Stimulated activated memory B cell treated with anti-CD40 and anti-IgM and Interleukin-4, amounts not matched to agents 10 μg/mL and 1 μg/mL and 100 μg/mL, for 72 hours (primary cell): ENCODE measurements at regions not wholly inside any gene's neighbourhood (a gene's known extent, or its start where the extent isn't known, plus 50 kb on each side); places are given as distances from the start of the nearest gene placed in this dataset.

Experiments used
- ATAC-seq: fragments of 150-1000 bp; cut with Tn5 transposase; 2 replicates; pipeline ENCODE4 v1.10.0; 2021
- H3K27ac Mint-ChIP-seq: one replicate; pipeline ENCODE4 v1.8.0; 2022; ENCODE audit warnings: mild to moderate bottlenecking, mixed read lengths
- H3K27me3 Mint-ChIP-seq: one replicate; pipeline ENCODE4 v1.8.0; 2022; ENCODE audit warnings: mixed read lengths
- H3K36me3 Mint-ChIP-seq: one replicate; pipeline ENCODE4 v1.8.0; 2022; ENCODE audit warnings: mixed read lengths
- H3K4me1 Mint-ChIP-seq: one replicate; pipeline ENCODE4 v1.8.0; 2022; ENCODE audit warnings: mixed read lengths
- H3K4me3 Mint-ChIP-seq: one replicate; pipeline ENCODE4 v1.8.0; 2022; ENCODE audit warnings: mild to moderate bottlenecking, moderate library complexity, mixed read lengths
- H3K9me3 Mint-ChIP-seq: one replicate; pipeline ENCODE4 v1.8.0; 2022; ENCODE audit warnings: mixed read lengths

DNA sequence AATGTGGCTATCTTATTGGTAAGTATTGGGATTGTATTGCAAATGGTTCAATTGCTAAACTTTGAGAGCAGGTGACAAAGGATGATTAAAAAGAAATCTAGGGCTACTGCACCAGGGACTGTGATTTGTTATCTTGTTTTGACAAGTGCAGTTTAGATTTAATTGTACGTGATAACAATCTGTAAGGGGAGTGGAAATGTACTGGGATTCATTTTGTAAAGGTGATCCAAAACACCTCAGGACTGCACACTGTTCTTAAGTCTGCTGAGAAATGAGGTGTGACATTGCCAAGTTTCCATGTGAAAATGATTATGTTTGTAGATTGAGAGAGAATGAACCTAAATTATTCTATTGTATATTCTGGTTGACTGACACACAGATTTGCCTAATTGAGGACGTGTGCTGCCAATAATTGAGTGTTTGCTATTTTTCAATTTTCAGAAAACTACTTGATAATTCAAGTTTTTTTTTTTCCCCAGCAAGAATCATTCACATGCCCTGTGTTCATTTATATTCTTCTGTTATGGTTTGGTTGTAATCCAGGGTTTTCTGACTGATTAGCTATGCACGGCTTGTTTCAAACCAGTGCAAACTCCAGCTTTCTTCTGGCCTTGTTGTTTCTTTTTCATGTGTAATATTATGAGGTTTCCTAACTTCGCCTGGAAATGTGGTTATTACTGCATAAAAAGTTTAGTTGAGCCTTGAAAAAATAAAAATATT is 308.0 kb downstream of the OLFM4 start:
- Mint-ChIP-seq H3K27me3 (no peaks in the 10 kb centered on the region), H3K9me3 (peaks cover 6% of the 10 kb centered on the region), H3K4me1 (no peaks in the 10 kb centered on the region), H3K4me3 (no peak overlapping the region), H3K36me3 (no peaks in the 10 kb centered on the region), H3K27ac (no peak overlapping the region)
- ATAC-seq: no peak

DNA sequence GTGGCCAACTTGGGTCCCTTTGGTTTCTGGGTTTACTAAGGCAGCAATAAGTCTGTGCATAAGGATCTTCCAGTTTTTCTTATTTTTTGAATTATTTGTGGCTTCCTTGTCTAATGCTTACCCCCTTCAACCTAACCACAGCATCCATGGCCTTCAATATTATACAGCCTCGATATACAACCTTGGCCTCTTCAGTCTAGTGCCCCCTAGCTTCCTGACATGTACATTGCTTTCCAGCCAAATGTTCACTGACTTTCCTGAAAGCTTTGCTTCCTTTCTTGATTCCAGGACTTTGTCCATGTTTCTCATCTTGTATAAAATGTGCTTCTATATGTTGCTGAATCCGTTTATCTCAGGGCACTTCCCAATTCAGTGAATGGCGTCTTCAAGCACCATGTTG is 310.1 kb downstream of the OLFM4 start:
- Mint-ChIP-seq H3K9me3 (peaks cover 6% of the 10 kb centered on the region), H3K36me3 (no peaks in the 10 kb centered on the region), H3K27me3 (no peaks in the 10 kb centered on the region), H3K4me3 (no peak overlapping the region), H3K4me1 (no peaks in the 10 kb centered on the region), H3K27ac (no peak overlapping the region)
- no peak for ATAC-seq

DNA sequence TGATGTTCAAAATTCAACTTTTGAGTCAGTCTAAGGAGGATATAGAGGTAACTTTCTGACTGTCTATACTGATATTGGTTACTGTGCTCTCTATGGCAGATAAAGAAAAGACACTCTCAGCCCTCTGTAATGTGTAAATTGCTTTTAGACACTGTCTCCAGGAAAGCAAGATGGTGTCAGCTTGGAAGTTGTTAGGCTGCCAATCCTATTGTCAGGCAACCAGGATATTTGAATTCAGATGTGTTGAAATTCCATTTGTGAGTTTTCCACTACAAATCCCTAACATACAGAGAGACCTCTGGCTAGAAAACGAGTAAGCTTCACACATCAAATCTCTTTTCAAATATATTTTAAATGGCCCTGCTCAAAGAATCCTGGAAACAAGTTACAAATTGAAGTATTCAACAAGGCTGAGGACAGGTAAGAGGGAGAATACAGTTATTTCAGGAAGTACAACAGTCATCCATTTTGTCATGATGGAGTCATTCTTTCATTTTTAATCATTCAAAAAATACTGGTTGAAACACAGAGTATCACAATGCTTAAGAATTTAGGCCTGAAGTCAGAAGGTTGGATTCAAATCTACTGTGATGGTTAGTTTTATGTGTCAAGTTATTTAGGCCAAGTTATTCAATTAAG is 312.0 kb downstream of the OLFM4 start:
- Mint-ChIP-seq H3K36me3 (no peaks in the 10 kb centered on the region), H3K27ac (no peak overlapping the region), H3K4me1 (no peaks in the 10 kb centered on the region), H3K9me3 (peaks cover 2% of the 10 kb centered on the region), H3K4me3 (no peak overlapping the region), H3K27me3 (no peaks in the 10 kb centered on the region)
- ATAC-seq: no peak

DNA sequence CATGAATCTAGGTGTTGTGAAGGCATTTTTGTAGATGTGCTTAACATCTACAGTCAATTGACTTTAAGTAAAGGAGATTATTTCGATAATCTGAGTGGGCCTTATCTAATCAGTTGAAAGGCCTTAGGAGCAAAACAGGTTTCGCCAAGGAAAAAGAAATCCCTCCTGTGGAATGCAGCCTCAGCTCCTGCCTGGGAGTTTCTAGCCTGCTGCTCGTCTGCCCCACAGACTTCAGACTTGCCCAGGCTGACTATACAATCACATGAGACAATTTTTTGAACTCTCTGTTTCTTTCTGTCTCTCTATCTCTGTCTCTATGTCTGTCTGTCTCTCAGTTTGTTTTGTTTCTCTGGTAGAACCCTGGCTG is 312.5 kb downstream of the OLFM4 start:
- H3K4me1 Mint-ChIP-seq: no peaks in the 10 kb centered on the region
- no peaks in the 10 kb centered on the region for H3K36me3 Mint-ChIP-seq
- H3K27ac Mint-ChIP-seq: no peak overlapping the region
- H3K9me3 Mint-ChIP-seq: no peaks in the 10 kb centered on the region
- H3K4me3 Mint-ChIP-seq: no peak overlapping the region
- H3K27me3 Mint-ChIP-seq: no peaks in the 10 kb centered on the region
- no peak for ATAC-seq

DNA sequence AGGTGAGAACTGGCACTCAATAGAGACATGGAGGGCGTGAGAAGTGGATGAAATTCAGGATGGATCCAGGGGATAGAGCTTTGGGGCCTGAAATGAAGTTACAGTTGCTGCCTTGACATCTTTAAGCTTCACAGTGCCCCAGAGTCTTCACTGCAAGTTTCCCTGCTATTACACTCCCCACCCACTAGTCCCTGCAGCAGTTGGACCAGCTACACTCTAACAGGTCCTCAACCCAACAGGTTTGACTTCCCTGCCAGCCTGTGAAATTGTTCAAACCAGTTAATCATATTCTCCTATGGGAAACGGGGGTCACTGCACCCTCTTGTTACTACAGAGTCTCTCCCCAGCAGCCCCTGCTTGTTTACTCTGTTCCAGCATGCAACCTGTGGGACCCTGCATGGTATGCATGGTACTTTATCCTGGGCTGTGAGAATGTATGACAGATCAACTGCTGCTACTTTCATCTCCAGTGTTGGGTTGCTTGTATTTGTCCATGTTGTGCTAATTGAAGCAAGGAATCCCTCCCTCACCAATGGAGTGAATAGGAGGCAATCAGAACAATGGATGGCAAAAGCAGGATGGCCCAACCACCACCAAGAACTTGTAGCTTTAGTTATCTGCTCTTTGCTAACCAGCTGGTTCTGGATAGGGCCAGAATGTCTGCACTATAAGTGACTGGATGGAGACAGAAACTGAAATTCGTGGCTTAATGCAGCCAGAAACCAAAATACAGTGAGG is 314.2 kb downstream of the OLFM4 start:
- H3K4me1 Mint-ChIP-seq: no peaks in the 10 kb centered on the region
- no peak for ATAC-seq
- no peaks in the 10 kb centered on the region for H3K36me3 Mint-ChIP-seq

DNA sequence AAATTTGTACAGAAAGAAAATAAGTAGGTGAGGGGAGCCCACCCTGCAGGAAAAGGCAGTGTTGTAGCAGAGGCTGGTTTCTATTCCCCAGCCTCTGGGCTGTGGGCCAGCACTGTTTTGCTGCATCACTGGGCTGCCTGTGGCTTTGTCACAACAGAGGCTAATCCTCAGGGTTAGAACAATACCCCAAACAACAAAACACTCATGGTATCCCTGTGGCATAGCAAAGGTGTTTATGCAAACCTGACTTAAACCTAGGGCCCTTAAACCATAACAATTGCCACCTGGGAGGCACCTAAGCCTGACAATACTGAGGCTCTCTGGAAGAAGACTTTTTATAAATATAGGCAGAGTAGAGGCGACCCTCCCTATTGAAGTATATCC is 314.7 kb downstream of the OLFM4 start:
- ATAC-seq: no peak
- H3K36me3 Mint-ChIP-seq: no peaks in the 10 kb centered on the region
- H3K9me3 Mint-ChIP-seq: no peaks in the 10 kb centered on the region
- no peak overlapping the region for H3K27ac Mint-ChIP-seq
- H3K4me1 Mint-ChIP-seq: no peaks in the 10 kb centered on the region
- no peak overlapping the region for H3K4me3 Mint-ChIP-seq
- no peaks in the 10 kb centered on the region for H3K27me3 Mint-ChIP-seq

More for the DNA sequence above, 314.2 kb downstream of the OLFM4 start:
- no peaks in the 10 kb centered on the region for H3K27me3 Mint-ChIP-seq
- H3K9me3 Mint-ChIP-seq: no peaks in the 10 kb centered on the region
- no peak overlapping the region for H3K4me3 Mint-ChIP-seq
- no peak overlapping the region for H3K27ac Mint-ChIP-seq

DNA sequence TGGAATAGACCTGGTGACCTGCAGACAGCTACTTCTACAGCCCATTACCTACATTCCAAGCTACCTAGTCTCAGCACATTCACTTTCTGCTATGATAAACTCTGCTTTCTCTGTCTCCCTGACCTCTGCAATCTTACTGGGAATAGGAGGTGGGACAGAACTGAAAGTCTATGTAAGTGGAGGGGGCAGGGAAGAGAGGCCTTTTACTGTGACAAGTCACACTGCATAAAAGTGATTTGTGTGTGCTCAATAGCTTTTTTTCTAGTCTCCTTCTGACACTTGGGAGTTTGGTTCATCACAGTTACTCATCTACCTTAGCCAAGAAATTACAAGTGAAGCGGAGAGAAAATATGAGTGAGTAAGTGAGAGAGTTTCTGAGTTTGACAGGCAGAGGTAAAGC is 322.4 kb downstream of the OLFM4 start:
- no peak overlapping the region for H3K4me3 Mint-ChIP-seq
- no peaks in the 10 kb centered on the region for H3K27me3 Mint-ChIP-seq
- no peaks in the 10 kb centered on the region for H3K9me3 Mint-ChIP-seq
- no peaks in the 10 kb centered on the region for H3K4me1 Mint-ChIP-seq
- no peak for ATAC-seq
- no peak overlapping the region for H3K27ac Mint-ChIP-seq
- H3K36me3 Mint-ChIP-seq: no peaks in the 10 kb centered on the region

DNA sequence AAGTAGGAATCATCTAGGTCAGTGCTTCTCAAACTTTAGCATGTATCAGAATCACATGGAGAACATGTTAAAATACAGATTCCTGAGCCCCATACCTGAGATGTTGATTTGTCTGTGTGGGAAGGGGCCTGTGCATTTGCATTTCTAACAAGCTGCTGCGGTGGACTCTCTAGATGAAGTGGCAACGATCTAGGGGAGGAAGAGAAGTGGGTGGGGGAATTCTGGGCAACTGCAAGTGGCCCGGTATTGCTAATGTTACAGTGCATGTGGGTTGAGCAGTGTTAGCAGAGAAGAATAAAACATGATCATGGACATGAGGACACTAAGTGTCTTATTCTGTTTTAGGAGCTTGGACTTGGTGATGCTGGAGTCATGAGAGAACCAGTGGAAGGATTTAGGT is 329.0 kb downstream of the OLFM4 start:
- H3K27me3 Mint-ChIP-seq: no peaks in the 10 kb centered on the region
- no peaks in the 10 kb centered on the region for H3K4me1 Mint-ChIP-seq
- H3K9me3 Mint-ChIP-seq: peaks cover 9% of the 10 kb centered on the region
- H3K27ac Mint-ChIP-seq: no peak overlapping the region
- ATAC-seq: peak; percentile 28
- H3K36me3 Mint-ChIP-seq: no peaks in the 10 kb centered on the region
- H3K4me3 Mint-ChIP-seq: no peak overlapping the region

DNA sequence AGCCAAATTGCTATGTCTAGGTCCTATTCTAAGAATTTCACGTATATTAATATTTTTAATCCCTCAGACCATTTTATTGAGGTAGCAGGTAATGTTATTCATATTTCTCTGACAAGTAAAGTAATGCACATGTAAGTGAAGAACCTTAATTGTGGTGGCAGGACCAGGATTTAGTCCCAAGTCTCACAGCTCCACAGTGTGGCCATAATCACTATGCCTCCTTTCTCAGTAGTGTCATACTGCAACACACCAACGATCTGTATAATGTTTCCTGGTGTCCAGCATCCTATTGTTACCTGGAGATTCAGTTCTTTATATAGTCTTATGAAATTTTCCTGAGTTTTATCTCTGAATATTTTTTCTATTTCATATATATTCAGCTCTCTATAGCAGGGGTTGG is 340.3 kb downstream of the OLFM4 start:
- no peaks in the 10 kb centered on the region for H3K9me3 Mint-ChIP-seq
- no peaks in the 10 kb centered on the region for H3K4me1 Mint-ChIP-seq
- no peaks in the 10 kb centered on the region for H3K36me3 Mint-ChIP-seq
- no peak overlapping the region for H3K27ac Mint-ChIP-seq
- no peak for ATAC-seq
- H3K4me3 Mint-ChIP-seq: no peak overlapping the region
- H3K27me3 Mint-ChIP-seq: no peaks in the 10 kb centered on the region

DNA sequence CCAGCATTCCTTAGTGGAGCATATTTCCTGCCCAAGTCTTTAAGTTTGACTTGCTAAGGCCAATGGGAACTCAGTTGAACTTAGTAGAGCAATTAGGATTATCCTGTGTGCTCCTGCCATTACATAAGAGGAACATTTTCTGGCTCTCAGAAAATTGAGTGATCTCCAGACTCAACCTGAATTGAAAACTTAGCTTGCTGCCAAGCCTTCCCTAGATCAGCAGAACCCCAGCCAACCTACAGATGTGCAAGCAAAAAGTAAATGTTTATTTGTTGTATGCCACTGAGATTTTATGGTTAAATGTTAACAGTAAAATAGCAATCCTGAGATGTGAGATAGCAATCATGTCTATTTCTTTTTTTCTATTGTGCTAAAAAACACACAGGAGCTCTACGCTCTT is 350.9 kb downstream of the OLFM4 start:
- Mint-ChIP-seq H3K9me3 (no peaks in the 10 kb centered on the region), H3K4me1 (no peaks in the 10 kb centered on the region), H3K27me3 (no peaks in the 10 kb centered on the region), H3K36me3 (no peaks in the 10 kb centered on the region), H3K4me3 (no peak overlapping the region), H3K27ac (no peak overlapping the region)
- ATAC-seq: no peak

DNA sequence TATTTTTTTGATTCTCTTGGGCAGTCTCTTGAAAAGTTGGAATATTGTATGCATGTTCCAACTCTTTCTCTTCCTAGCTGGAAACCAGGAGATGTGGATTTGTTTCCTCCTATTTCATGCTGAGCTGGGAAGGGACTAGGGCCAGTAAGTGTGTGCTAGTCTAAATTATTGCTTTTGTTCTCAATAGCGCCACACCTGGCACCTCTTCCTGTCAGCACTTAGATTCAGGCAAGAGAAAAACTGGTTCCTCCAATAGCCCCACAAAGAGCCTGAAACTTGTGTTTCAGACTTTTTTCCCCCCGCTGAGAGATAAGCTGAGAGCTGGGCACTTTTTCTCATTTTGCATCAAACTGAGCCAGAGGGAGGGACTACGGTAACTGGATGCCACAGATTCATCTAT is 353.4 kb downstream of the OLFM4 start:
- Mint-ChIP-seq H3K9me3 (peaks cover 4% of the 10 kb centered on the region), H3K4me1 (no peaks in the 10 kb centered on the region), H3K36me3 (no peaks in the 10 kb centered on the region), H3K4me3 (no peak overlapping the region), H3K27me3 (no peaks in the 10 kb centered on the region), H3K27ac (no peak overlapping the region)
- ATAC-seq: no peak

DNA sequence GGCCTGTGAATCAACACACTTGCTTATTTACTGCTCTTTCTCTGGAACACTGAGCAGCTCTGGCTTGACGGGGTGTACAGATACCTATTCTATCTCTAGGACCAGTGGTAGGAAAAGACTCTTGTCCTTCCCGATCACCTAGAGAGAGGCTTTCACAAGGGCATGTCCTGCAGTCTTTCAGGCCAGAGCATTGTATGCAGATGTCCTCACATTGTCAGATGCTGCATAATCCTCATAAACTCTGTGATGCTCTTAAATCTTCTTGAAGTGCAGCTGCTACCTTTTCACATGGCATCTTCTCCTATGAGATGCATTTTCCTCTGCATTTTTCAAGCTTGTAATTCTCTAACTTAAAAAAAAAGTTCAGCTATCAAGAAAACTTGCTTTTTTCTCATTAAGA is 369.4 kb downstream of the OLFM4 start:
- Mint-ChIP-seq H3K36me3 (no peaks in the 10 kb centered on the region), H3K27me3 (no peaks in the 10 kb centered on the region), H3K27ac (no peak overlapping the region), H3K4me1 (no peaks in the 10 kb centered on the region), H3K9me3 (no peaks in the 10 kb centered on the region), H3K4me3 (no peak overlapping the region)
- ATAC-seq: no peak

DNA sequence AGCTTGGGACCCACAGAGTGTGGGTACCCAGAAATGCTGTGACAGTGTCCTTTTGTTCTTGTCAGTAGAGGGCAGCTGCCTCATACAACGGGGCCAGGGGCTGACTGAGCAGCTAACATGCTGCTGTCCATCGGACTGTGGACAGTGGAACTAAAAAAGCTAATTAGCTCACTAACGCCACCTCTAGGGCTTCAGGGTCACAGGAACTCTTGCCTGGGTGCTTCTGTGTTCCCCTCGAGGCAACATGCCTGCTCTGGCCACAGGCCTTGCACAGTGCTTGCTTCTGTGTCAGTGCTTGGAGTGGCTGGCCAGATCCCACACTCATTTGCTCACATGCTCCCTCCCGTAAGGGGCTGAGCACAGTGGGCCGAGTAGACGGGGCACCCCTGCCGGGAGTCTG is 377.0 kb downstream of the OLFM4 start:
- H3K4me3 Mint-ChIP-seq: no peak overlapping the region
- H3K27me3 Mint-ChIP-seq: no peaks in the 10 kb centered on the region
- no peak overlapping the region for H3K27ac Mint-ChIP-seq
- ATAC-seq: no peak
- H3K9me3 Mint-ChIP-seq: peaks cover 2% of the 10 kb centered on the region
- H3K4me1 Mint-ChIP-seq: no peaks in the 10 kb centered on the region
- H3K36me3 Mint-ChIP-seq: no peaks in the 10 kb centered on the region

DNA sequence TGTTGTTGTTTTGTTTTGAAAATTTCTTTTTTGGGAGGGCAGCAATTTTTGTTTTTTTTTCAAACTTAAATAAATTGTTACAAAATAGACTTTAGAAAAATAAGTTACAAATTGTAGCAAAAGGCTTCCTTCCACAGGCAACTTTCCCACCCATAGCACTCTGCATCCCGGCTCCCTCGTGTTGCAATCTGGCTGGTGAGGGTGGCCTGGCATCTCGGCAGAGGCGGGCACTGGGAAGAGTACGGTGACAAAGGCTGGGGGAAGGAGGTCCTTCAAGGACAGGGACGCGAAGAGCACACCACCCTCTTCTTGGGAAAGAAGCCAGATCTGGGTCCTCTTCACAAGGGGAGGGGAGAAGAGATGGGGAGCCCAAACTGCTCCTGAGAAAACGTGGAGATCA is 379.7 kb downstream of the OLFM4 start:
- H3K36me3 Mint-ChIP-seq: no peaks in the 10 kb centered on the region
- ATAC-seq: no peak
- no peak overlapping the region for H3K4me3 Mint-ChIP-seq
- H3K9me3 Mint-ChIP-seq: peaks cover 2% of the 10 kb centered on the region
- H3K27me3 Mint-ChIP-seq: no peaks in the 10 kb centered on the region
- no peaks in the 10 kb centered on the region for H3K4me1 Mint-ChIP-seq
- no peak overlapping the region for H3K27ac Mint-ChIP-seq

DNA sequence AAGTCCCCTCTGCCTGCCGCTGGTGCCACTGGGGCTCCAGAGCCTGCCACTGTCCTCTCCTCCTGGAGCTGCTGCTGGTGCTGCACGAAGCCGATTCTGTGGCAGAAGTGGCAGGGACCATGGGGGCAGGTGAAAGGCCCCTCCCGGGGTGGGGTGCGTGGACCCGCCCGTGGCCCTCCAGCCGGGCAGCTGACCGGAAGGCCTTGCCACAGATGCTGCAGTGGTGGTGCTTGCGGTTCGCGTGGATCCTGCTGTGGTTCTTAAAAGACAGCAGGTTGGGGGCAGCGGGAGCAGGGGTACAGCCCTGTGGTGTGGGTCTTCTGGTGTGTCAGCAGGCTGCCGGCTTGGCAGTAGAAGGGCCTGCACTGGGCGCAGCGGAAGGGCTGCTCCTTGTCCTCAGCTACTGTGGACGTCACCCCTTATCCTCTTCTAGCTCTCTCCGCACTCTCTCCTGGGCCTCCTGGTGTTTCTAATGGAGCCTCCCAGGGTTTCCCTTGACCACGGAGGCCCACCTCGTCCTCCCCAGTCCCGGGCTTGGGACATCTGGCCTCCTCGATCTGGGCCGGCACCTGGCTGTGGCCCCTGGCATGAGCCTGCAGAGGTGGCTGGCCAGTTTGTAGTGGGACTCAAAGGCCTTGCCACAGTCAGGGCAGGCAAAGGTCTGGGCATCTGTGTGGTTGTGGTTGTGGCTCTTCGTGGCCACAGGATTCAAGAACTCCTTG is 380.4 kb downstream of the OLFM4 start:
- Mint-ChIP-seq H3K36me3 (no peaks in the 10 kb centered on the region), H3K4me1 (no peaks in the 10 kb centered on the region), H3K27me3 (no peaks in the 10 kb centered on the region), H3K27ac (no peak overlapping the region), H3K9me3 (peaks cover 2% of the 10 kb centered on the region), H3K4me3 (no peak overlapping the region)
- ATAC-seq: no peak
